ENCODE measurements at regions not wholly inside any gene's neighbourhood (a gene's known extent, or its start where the extent isn't known, plus 50 kb on each side); places are given as distances from the start of the nearest gene placed in this dataset.

- H3K36me3 ChIP-seq (ENCODE audit: low read depth): no peaks in the 10 kb centered on the region
- no peak overlapping the region for H3K4me3 ChIP-seq (ENCODE audit: severe bottlenecking)
- no peaks in the 10 kb centered on the region for H3K9me3 ChIP-seq (ENCODE audit: severe bottlenecking)
- H3K27ac ChIP-seq (ENCODE audit: poor library complexity, severe bottlenecking): no peak overlapping the region
- TF ChIP-seq, protein P1, sequence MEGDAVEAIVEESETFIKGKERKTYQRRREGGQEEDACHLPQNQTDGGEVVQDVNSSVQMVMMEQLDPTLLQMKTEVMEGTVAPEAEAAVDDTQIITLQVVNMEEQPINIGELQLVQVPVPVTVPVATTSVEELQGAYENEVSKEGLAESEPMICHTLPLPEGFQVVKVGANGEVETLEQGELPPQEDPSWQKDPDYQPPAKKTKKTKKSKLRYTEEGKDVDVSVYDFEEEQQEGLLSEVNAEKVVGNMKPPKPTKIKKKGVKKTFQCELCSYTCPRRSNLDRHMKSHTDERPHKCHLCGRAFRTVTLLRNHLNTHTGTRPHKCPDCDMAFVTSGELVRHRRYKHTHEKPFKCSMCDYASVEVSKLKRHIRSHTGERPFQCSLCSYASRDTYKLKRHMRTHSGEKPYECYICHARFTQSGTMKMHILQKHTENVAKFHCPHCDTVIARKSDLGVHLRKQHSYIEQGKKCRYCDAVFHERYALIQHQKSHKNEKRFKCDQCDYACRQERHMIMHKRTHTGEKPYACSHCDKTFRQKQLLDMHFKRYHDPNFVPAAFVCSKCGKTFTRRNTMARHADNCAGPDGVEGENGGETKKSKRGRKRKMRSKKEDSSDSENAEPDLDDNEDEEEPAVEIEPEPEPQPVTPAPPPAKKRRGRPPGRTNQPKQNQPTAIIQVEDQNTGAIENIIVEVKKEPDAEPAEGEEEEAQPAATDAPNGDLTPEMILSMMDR (IDR thresholded peaks at IDR 0.05; ENCODE audit: poor library complexity, severe bottlenecking): no peak
- no peaks in the 10 kb centered on the region for H3K27me3 ChIP-seq (ENCODE audit: insufficient read depth, poor library complexity, severe bottlenecking)
- H3K4me1 ChIP-seq (ENCODE audit: insufficient read depth, poor library complexity, severe bottlenecking): no peaks in the 10 kb centered on the region
- no peak for DNase-seq (ENCODE audit: low spot score)
- ATAC-seq (ENCODE audit: low read depth): no peak
These were observed 53.7 kb upstream of the SMAD1 start for GRCh38 chr4:145427991-145428390.

- TF ChIP-seq, protein P1 (IDR thresholded peaks at IDR 0.05; ENCODE audit: poor library complexity, severe bottlenecking): no peak
- no peak for DNase-seq (ENCODE audit: low spot score)
- no peaks in the 10 kb centered on the region for H3K4me1 ChIP-seq (ENCODE audit: insufficient read depth, poor library complexity, severe bottlenecking)
- H3K9me3 ChIP-seq (ENCODE audit: severe bottlenecking): no peaks in the 10 kb centered on the region
- H3K4me3 ChIP-seq (ENCODE audit: severe bottlenecking): no peak overlapping the region
- H3K36me3 ChIP-seq (ENCODE audit: low read depth): no peaks in the 10 kb centered on the region
- no peak overlapping the region for H3K27ac ChIP-seq (ENCODE audit: poor library complexity, severe bottlenecking)
- no peak for ATAC-seq (ENCODE audit: low read depth)
- no peaks in the 10 kb centered on the region for H3K27me3 ChIP-seq (ENCODE audit: insufficient read depth, poor library complexity, severe bottlenecking)
These were observed 54.4 kb upstream of the SMAD1 start for GRCh38 chr4:145427221-145427620.

DNA sequence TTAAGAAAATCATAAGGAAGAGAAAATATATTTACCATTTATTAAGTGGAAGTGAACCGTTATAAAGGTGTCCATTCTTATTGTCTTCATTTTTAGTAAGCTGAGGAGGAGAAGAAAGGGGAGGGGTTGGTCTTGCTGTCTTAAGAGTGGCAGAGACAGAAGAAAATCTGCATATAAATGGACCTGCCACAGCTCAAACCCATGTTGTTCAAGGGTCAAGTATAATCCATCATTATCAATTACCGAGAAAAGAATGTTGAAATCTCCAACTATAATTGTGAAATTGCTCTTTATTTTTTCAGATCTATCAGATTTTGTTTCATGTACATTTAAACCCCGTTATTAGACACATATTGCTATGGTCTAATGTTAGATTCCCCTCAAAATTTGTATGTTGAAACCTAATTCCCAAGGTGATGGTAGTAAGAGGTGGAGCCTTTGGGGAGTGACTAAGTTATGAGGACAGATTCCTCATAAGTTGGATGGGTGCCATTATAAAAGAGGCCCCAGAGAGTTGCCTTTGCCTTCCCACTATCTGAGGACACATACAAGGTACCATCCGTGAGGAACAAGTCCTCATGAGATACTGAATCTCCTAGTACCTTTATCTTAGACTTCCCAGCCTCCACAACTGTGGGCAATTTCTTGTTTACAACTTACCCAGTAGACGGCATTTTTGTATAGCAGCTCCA, 58.5 kb upstream of the SMAD1 start:
- H3K27ac ChIP-seq (ENCODE audit: poor library complexity, severe bottlenecking): no peak overlapping the region
- H3K4me1 ChIP-seq (ENCODE audit: insufficient read depth, poor library complexity, severe bottlenecking): no peaks in the 10 kb centered on the region
- H3K9me3 ChIP-seq (ENCODE audit: severe bottlenecking): no peaks in the 10 kb centered on the region
- H3K27me3 ChIP-seq (ENCODE audit: insufficient read depth, poor library complexity, severe bottlenecking): no peaks in the 10 kb centered on the region
- H3K36me3 ChIP-seq (ENCODE audit: low read depth): no peaks in the 10 kb centered on the region
- ATAC-seq (ENCODE audit: low read depth) (no peak), DNase-seq (ENCODE audit: low spot score) (no peak)
- no peak overlapping the region for H3K4me3 ChIP-seq (ENCODE audit: severe bottlenecking)
- TF ChIP-seq, protein P1 (IDR thresholded peaks at IDR 0.05; ENCODE audit: poor library complexity, severe bottlenecking): no peak

DNA sequence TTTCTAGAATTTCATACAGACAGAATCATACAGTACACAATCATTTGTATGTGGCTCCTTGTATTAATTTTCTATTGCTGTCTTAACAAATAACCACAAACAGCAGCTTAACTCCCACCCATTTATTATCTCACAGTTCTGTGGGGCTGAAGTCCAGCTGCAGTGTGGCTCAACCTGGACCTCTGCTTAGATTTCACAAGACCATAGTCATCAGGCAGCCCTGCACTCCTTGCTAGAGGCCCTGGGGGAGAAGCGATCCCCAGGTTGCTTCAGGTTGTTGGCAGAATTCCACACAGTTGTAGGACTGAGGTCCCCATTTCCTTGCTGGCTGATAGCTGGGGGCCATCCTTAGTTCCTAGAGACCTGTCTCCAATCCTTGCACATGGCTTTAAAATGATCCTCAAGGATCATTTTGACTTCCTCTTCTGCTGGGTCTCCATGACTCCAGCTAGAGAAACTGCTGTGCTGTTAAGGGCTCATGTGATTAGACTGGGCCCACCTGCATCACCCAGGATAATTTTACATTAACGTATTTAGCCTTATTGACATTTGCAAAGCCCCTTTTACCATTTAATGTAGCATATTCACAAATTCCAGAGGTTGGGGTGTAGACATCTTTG, 60.9 kb upstream of the SMAD1 start:
- TF ChIP-seq, protein P1 (IDR thresholded peaks at IDR 0.05; ENCODE audit: poor library complexity, severe bottlenecking): no peak
- no peaks in the 10 kb centered on the region for H3K9me3 ChIP-seq (ENCODE audit: severe bottlenecking)
- ATAC-seq (ENCODE audit: low read depth) (no peak), DNase-seq (ENCODE audit: low spot score) (no peak)
- H3K36me3 ChIP-seq (ENCODE audit: low read depth): no peaks in the 10 kb centered on the region
- H3K27ac ChIP-seq (ENCODE audit: poor library complexity, severe bottlenecking): no peak overlapping the region
- H3K27me3 ChIP-seq (ENCODE audit: insufficient read depth, poor library complexity, severe bottlenecking): no peaks in the 10 kb centered on the region
- H3K4me1 ChIP-seq (ENCODE audit: insufficient read depth, poor library complexity, severe bottlenecking): no peaks in the 10 kb centered on the region
- no peak overlapping the region for H3K4me3 ChIP-seq (ENCODE audit: severe bottlenecking)

DNA sequence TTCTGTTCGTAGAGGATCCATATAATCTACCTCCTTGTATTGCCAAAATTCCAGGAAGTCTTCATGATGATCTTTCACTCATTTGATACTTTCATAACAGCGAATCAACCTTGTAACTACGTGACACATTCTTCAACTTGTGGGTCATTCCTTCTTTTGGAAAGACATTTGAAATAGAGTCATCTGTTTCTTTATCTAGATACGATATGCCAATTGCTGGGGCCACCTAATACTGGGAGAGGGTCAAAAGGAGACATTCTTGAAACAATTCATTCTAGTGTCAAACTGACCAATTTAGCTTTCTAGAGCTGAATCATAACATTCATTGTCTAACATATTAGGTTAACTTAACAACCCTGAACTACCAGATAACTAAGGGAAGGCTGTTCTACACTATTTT, 62.9 kb upstream of the SMAD1 start:
- H3K9me3 ChIP-seq (ENCODE audit: severe bottlenecking): no peaks in the 10 kb centered on the region
- no peaks in the 10 kb centered on the region for H3K36me3 ChIP-seq (ENCODE audit: low read depth)
- DNase-seq (ENCODE audit: low spot score) (no peak), ATAC-seq (ENCODE audit: low read depth) (no peak)
- TF ChIP-seq, protein P1 (IDR thresholded peaks at IDR 0.05; ENCODE audit: poor library complexity, severe bottlenecking): no peak
- H3K4me3 ChIP-seq (ENCODE audit: severe bottlenecking): no peak overlapping the region
- no peak overlapping the region for H3K27ac ChIP-seq (ENCODE audit: poor library complexity, severe bottlenecking)
- H3K27me3 ChIP-seq (ENCODE audit: insufficient read depth, poor library complexity, severe bottlenecking): no peaks in the 10 kb centered on the region
- H3K4me1 ChIP-seq (ENCODE audit: insufficient read depth, poor library complexity, severe bottlenecking): no peaks in the 10 kb centered on the region

Measured in RWPE2 (cell line).